PFSK-1 (cell line): ENCODE measurements at regions not wholly inside any gene's neighbourhood (a gene's known extent, or its start where the extent isn't known, plus 50 kb on each side); places are given as distances from the start of the nearest gene placed in this dataset.

Experiments used
- FOXP2 ChIP-seq: optimal IDR thresholded peaks from 2 replicates; pipeline ENCODE3; 2011; ENCODE audit warnings: borderline replicate concordance, control low read depth, inconsistent platforms; ENCODE audit not compliant: insufficient read depth; ENCODE audit errors: extremely low read length, extremely low read depth
- POLR2AphosphoS5 ChIP-seq: IDR thresholded peaks from 2 replicates; pipeline ENCODE4 v1.6.1; 2012; ENCODE audit warnings: low read depth, mild to moderate bottlenecking, control low read depth, low read length, moderate library complexity
- SIN3A ChIP-seq: IDR thresholded peaks from 2 replicates; pipeline ENCODE4 v1.6.1; 2012; ENCODE audit warnings: mild to moderate bottlenecking, low read length, moderate library complexity, borderline replicate concordance; ENCODE audit not compliant: insufficient read depth
- TAF1 ChIP-seq: IDR thresholded peaks from 2 replicates; pipeline ENCODE4 v1.6.1; 2012; ENCODE audit warnings: low read length, control low read depth, borderline replicate concordance; ENCODE audit not compliant: insufficient read depth
- TF ChIP-seq, protein P1 (sequence below), 2 experiments: IDR thresholded peaks; 2 replicates each; pipeline versions ENCODE4 v1.6.1 to v1.8.0; 2011 to 2012; ENCODE audit warnings: low read depth in 2 of 2, low read length in 2 of 2, control low read depth in 1 of 2, inconsistent platforms in 1 of 2, mild to moderate bottlenecking in 1 of 2, moderate library complexity in 1 of 2; ENCODE audit not compliant: insufficient read depth in 1 of 2

DNA sequence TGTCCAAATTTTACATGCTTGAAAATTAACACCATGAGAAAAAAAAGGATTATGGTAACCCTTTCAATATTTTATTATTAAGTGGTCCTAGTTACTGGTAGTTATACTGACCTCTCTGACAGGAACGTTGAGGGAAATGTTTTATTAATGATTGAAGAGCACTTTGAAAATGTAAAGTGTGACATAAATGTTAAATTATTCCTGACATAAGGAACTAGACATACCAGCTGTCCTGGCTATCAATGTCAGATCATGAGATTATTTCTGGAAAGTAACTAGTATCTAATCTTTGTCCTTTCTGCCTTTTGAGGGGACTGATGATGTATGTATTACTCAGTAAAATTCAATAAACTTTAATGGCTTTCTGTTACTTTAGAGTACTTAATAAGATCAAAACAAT, 1538.5 kb upstream of the CDH6 start:
- TF ChIP-seq SIN3A (no peak), POLR2AphosphoS5 (no peak), TAF1 (no peak), FOXP2 (no peak)
- TF ChIP-seq, protein P1, sequence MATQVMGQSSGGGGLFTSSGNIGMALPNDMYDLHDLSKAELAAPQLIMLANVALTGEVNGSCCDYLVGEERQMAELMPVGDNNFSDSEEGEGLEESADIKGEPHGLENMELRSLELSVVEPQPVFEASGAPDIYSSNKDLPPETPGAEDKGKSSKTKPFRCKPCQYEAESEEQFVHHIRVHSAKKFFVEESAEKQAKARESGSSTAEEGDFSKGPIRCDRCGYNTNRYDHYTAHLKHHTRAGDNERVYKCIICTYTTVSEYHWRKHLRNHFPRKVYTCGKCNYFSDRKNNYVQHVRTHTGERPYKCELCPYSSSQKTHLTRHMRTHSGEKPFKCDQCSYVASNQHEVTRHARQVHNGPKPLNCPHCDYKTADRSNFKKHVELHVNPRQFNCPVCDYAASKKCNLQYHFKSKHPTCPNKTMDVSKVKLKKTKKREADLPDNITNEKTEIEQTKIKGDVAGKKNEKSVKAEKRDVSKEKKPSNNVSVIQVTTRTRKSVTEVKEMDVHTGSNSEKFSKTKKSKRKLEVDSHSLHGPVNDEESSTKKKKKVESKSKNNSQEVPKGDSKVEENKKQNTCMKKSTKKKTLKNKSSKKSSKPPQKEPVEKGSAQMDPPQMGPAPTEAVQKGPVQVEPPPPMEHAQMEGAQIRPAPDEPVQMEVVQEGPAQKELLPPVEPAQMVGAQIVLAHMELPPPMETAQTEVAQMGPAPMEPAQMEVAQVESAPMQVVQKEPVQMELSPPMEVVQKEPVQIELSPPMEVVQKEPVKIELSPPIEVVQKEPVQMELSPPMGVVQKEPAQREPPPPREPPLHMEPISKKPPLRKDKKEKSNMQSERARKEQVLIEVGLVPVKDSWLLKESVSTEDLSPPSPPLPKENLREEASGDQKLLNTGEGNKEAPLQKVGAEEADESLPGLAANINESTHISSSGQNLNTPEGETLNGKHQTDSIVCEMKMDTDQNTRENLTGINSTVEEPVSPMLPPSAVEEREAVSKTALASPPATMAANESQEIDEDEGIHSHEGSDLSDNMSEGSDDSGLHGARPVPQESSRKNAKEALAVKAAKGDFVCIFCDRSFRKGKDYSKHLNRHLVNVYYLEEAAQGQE (IDR thresholded peaks at IDR 0.05; ENCODE audit: insufficient read depth in 1 of 2, low read depth in 2 of 2, low read length in 2 of 2) = no peak

GRCh38 chr5:29649321-29649720, 1544.2 kb upstream of the CDH6 start:
- TF ChIP-seq SIN3A = no peak
- no peak for TF ChIP-seq TAF1
- TF ChIP-seq, protein P1 (IDR thresholded peaks at IDR 0.05; ENCODE audit: insufficient read depth in 1 of 2, low read depth in 2 of 2, low read length in 2 of 2) = no peak
- TF ChIP-seq POLR2AphosphoS5 = no peak
- TF ChIP-seq FOXP2 = no peak

- TF ChIP-seq FOXP2 (no peak), TAF1 (no peak), SIN3A (no peak)
- TF ChIP-seq, protein P1 (IDR thresholded peaks at IDR 0.05; ENCODE audit: insufficient read depth in 1 of 2, low read depth in 2 of 2, low read length in 2 of 2) = no peak
Observed at GRCh38 chr5:29642601-29643000, 1550.9 kb upstream of the CDH6 start.

DNA sequence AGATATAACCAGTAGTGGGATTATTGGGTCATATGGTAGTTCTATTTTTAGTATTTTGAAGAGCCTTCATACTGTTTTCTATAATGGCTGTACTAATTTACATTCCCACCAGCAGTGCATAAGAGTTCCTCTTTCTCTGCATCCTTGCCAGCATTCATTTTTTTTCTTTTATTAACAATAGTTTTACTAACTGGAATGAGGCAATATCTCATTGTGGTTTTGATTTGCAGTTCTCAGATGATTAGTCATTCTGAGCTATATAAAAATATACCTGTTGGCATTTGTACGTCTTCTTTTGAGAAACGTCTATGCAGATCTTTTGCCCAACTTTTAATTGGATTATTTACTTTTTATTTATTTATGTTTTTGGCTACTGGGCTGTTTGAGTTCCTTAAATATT, 1579.3 kb upstream of the CDH6 start:
- TF ChIP-seq, protein P1 (IDR thresholded peaks at IDR 0.05; ENCODE audit: insufficient read depth in 1 of 2, low read depth in 2 of 2, low read length in 2 of 2) = no peak
- TF ChIP-seq TAF1 = no peak
- TF ChIP-seq POLR2AphosphoS5 = no peak
- TF ChIP-seq FOXP2 = no peak
- no peak for TF ChIP-seq SIN3A

- TF ChIP-seq TAF1 = no peak
- TF ChIP-seq FOXP2 = no peak
- TF ChIP-seq, protein P1 (IDR thresholded peaks at IDR 0.05; ENCODE audit: insufficient read depth in 1 of 2, low read depth in 2 of 2, low read length in 2 of 2) = no peak
- TF ChIP-seq POLR2AphosphoS5 = no peak
- TF ChIP-seq SIN3A = no peak
Observed at GRCh38 chr5:29588236-29588635, 1605.2 kb upstream of the CDH6 start.
